Fibroblast of gingiva (primary cell): ENCODE measurements at regions not wholly inside any gene's neighbourhood (a gene's known extent, or its start where the extent isn't known, plus 50 kb on each side); places are given as distances from the start of the nearest gene placed in this dataset.

Experiments used
- DNase-seq: peaks from one replicate; pipeline ENCODE4 v3.0.0-alpha.2; 2011; ENCODE audit warnings: low read depth

- no peak for DNase-seq
These were observed 338.3 kb upstream of the NT5C1B start for GRCh38 chr2:18927525-18928232.

GRCh38 chr2:18926631-18927524 lies 337.5 kb upstream of the NT5C1B start:
- no peak for DNase-seq

GRCh38 chr2:18925296-18925695 lies 335.9 kb upstream of the NT5C1B start:
- DNase-seq: peak; percentile 94

GRCh38 chr2:18924886-18925285 lies 335.5 kb upstream of the NT5C1B start:
- DNase-seq: peak; percentile 77

GRCh38 chr2:18924386-18924785 lies 335.0 kb upstream of the NT5C1B start:
- no peak for DNase-seq

GRCh38 chr2:18922276-18922675 lies 332.9 kb upstream of the NT5C1B start:
- DNase-seq: peak; percentile 46

GRCh38 chr2:18918280-18918679 lies 328.9 kb upstream of the NT5C1B start:
- no peak for DNase-seq

GRCh38 chr2:18915227-18915626 lies 325.9 kb upstream of the NT5C1B start:
- no peak for DNase-seq

- no peak for DNase-seq
These were observed 324.1 kb upstream of the NT5C1B start for GRCh38 chr2:18913512-18913911.

GRCh38 chr2:18912225-18912888 lies 323.0 kb upstream of the NT5C1B start:
- DNase-seq: no peak

- DNase-seq: no peak
These were observed 322.0 kb upstream of the NT5C1B start for GRCh38 chr2:18911416-18911815.

GRCh38 chr2:18910843-18911242 lies 321.5 kb upstream of the NT5C1B start:
- DNase-seq: peak; percentile 98

- DNase-seq: no peak
These were observed 318.6 kb upstream of the NT5C1B start for GRCh38 chr2:18907937-18908336.

- no peak for DNase-seq
These were observed 318.1 kb upstream of the NT5C1B start for GRCh38 chr2:18907508-18907907.

GRCh38 chr2:18903750-18904149 lies 314.4 kb upstream of the NT5C1B start:
- DNase-seq: no peak

GRCh38 chr2:18901242-18901641 lies 311.9 kb upstream of the NT5C1B start:
- DNase-seq: peak; percentile 76

- peak; percentile 86 for DNase-seq
These were observed 311.3 kb upstream of the NT5C1B start for GRCh38 chr2:18900691-18901141.

GRCh38 chr2:18899725-18900124 lies 310.4 kb upstream of the NT5C1B start:
- DNase-seq: peak; percentile 75

- no peak for DNase-seq
These were observed 308.9 kb upstream of the NT5C1B start for GRCh38 chr2:18898271-18898670.

GRCh38 chr2:18896125-18896764 lies 306.9 kb upstream of the NT5C1B start:
- peak; percentile 44 for DNase-seq

- DNase-seq: peak; percentile 70
These were observed 302.4 kb upstream of the NT5C1B start for GRCh38 chr2:18891600-18892345.
